C4-2B (cell line): ENCODE measurements at regions not wholly inside any gene's neighbourhood (a gene's known extent, or its start where the extent isn't known, plus 50 kb on each side); places are given as distances from the start of the nearest gene placed in this dataset.

Experiments
- H3K27ac ChIP-seq: fragments of 450-650 bp; 2 replicates; pipeline ENCODE4 v1.5.1; 2017
- CTCF ChIP-seq: fragments of 450-650 bp; conservative IDR thresholded peaks from 2 replicates; pipeline ENCODE4 v1.5.1; 2017; ENCODE audit warnings: mild to moderate bottlenecking
- ZFX ChIP-seq: fragments of 450-650 bp; IDR thresholded peaks from 2 replicates; pipeline ENCODE4 v1.6.1; 2017

- no peak for TF ChIP-seq ZFX
- TF ChIP-seq CTCF: no peak
Measured at GRCh38 chr9:7243838-7244237, 486.1 kb downstream of the KDM4C start.

GRCh38 chr9:7242126-7242525 is 484.4 kb downstream of the KDM4C start:
- TF ChIP-seq ZFX (no peak), CTCF (no peak)
- no peak overlapping the region for H3K27ac ChIP-seq

More at GRCh38 chr9:7243838-7244237, 486.1 kb downstream of the KDM4C start:
- no peak overlapping the region for H3K27ac ChIP-seq

GRCh38 chr9:7241694-7242093 is 483.9 kb downstream of the KDM4C start:
- H3K27ac ChIP-seq: no peak overlapping the region
- no peak for TF ChIP-seq CTCF

- no peak overlapping the region for H3K27ac ChIP-seq
- TF ChIP-seq ZFX (no peak), CTCF (no peak)
Measured at GRCh38 chr9:7240569-7241311, 483.0 kb downstream of the KDM4C start.

- H3K27ac ChIP-seq: no peak overlapping the region
Measured at GRCh38 chr9:7239708-7240107, 481.9 kb downstream of the KDM4C start.

GRCh38 chr9:7238247-7238637 is 480.5 kb downstream of the KDM4C start:
- no peak overlapping the region for H3K27ac ChIP-seq
- TF ChIP-seq ZFX (no peak), CTCF (no peak)

More at GRCh38 chr9:7239708-7240107, 481.9 kb downstream of the KDM4C start:
- TF ChIP-seq ZFX: no peak
- TF ChIP-seq CTCF: no peak

GRCh38 chr9:7237473-7238246 is 479.9 kb downstream of the KDM4C start:
- TF ChIP-seq CTCF (no peak), ZFX (no peak)
- H3K27ac ChIP-seq: no peak overlapping the region
